Osteocyte (in vitro differentiated cells): ENCODE measurements at regions not wholly inside any gene's neighbourhood (a gene's known extent, or its start where the extent isn't known, plus 50 kb on each side); places are given as distances from the start of the nearest gene placed in this dataset.

Experiments
- DNase-seq: peaks from one replicate; pipeline ENCODE4 v3.0.0; 2021; ENCODE audit warnings: mixed read lengths; ENCODE audit not compliant: unreplicated experiment; ENCODE audit errors: extremely low spot score
- H3K27ac Mint-ChIP-seq: one replicate; pipeline ENCODE4 v1.8.0; 2021; ENCODE audit warnings: mild to moderate bottlenecking, mixed read lengths; ENCODE audit not compliant: unreplicated experiment
- H3K27me3 Mint-ChIP-seq: one replicate; pipeline ENCODE4 v1.8.0; 2021; ENCODE audit warnings: mixed read lengths; ENCODE audit not compliant: unreplicated experiment
- H3K36me3 Mint-ChIP-seq: one replicate; pipeline ENCODE4 v1.8.0; 2021; ENCODE audit warnings: mixed read lengths; ENCODE audit not compliant: unreplicated experiment
- H3K4me1 Mint-ChIP-seq: one replicate; pipeline ENCODE4 v1.8.0; 2021; ENCODE audit warnings: mixed read lengths; ENCODE audit not compliant: unreplicated experiment
- H3K4me3 Mint-ChIP-seq: one replicate; pipeline ENCODE4 v1.8.0; 2021; ENCODE audit warnings: mild to moderate bottlenecking, moderate library complexity, mixed read lengths; ENCODE audit not compliant: unreplicated experiment
- H3K9me3 Mint-ChIP-seq: one replicate; pipeline ENCODE4 v1.8.0; 2021; ENCODE audit warnings: mixed read lengths; ENCODE audit not compliant: unreplicated experiment
- CTCF ChIP-seq: fragments of 200-600 bp; sonication (generic); IDR thresholded peaks from 2 replicates; pipeline ENCODE4 v1.5.0; 2021; ENCODE audit warnings: antibody characterized with exemption, mild to moderate bottlenecking, moderate library complexity

- Mint-ChIP-seq H3K27me3 (peaks cover 59% of the 10 kb centered on the region), H3K27ac (no peak overlapping the region), H3K4me3 (no peak overlapping the region), H3K9me3 (no peaks in the 10 kb centered on the region), H3K4me1 (no peaks in the 10 kb centered on the region), H3K36me3 (no peaks in the 10 kb centered on the region)
- no peak for DNase-seq
- TF ChIP-seq CTCF: no peak
Observed at GRCh38 chr1:78427506-78427905, 63.3 kb upstream of the PTGFR start.

GRCh38 chr1:78432016-78432415 is 58.8 kb upstream of the PTGFR start:
- no peaks in the 10 kb centered on the region for H3K36me3 Mint-ChIP-seq
- peaks cover 9% of the 10 kb centered on the region for H3K9me3 Mint-ChIP-seq
- no peak for TF ChIP-seq CTCF
- H3K27me3 Mint-ChIP-seq: peaks cover 37% of the 10 kb centered on the region
- H3K4me3 Mint-ChIP-seq: no peak overlapping the region
- H3K27ac Mint-ChIP-seq: no peak overlapping the region
- H3K4me1 Mint-ChIP-seq: no peaks in the 10 kb centered on the region
- no peak for DNase-seq

GRCh38 chr1:78434351-78434750 is 56.4 kb upstream of the PTGFR start:
- no peak for DNase-seq
- peaks cover 9% of the 10 kb centered on the region for H3K9me3 Mint-ChIP-seq
- TF ChIP-seq CTCF: no peak
- H3K4me3 Mint-ChIP-seq: no peak overlapping the region
- H3K36me3 Mint-ChIP-seq: no peaks in the 10 kb centered on the region
- H3K27ac Mint-ChIP-seq: no peak overlapping the region
- H3K27me3 Mint-ChIP-seq: peaks cover 20% of the 10 kb centered on the region
- H3K4me1 Mint-ChIP-seq: peaks cover 4% of the 10 kb centered on the region

GRCh38 chr1:78436961-78437360 is 53.8 kb upstream of the PTGFR start:
- DNase-seq: no peak
- peaks cover 16% of the 10 kb centered on the region for H3K27me3 Mint-ChIP-seq
- peaks cover 4% of the 10 kb centered on the region for H3K4me1 Mint-ChIP-seq
- H3K9me3 Mint-ChIP-seq: peaks cover 9% of the 10 kb centered on the region
- H3K36me3 Mint-ChIP-seq: no peaks in the 10 kb centered on the region
- H3K27ac Mint-ChIP-seq: no peak overlapping the region
- TF ChIP-seq CTCF: no peak
- no peak overlapping the region for H3K4me3 Mint-ChIP-seq

GRCh38 chr1:78437396-78437795 is 53.4 kb upstream of the PTGFR start:
- TF ChIP-seq CTCF: no peak
- H3K36me3 Mint-ChIP-seq: no peaks in the 10 kb centered on the region
- peaks cover 9% of the 10 kb centered on the region for H3K9me3 Mint-ChIP-seq
- no peak for DNase-seq
- no peak overlapping the region for H3K4me3 Mint-ChIP-seq
- peaks cover 4% of the 10 kb centered on the region for H3K4me1 Mint-ChIP-seq
- H3K27me3 Mint-ChIP-seq: peaks cover 13% of the 10 kb centered on the region
- H3K27ac Mint-ChIP-seq: no peak overlapping the region
